ENCODE measurements at regions not wholly inside any gene's neighbourhood (a gene's known extent, or its start where the extent isn't known, plus 50 kb on each side); places are given as distances from the start of the nearest gene placed in this dataset.
"Not testable (repeated sequence)": the region's sequence is repeated elsewhere in the genome, so short reads cannot be mapped to it uniquely, and the experiment has no call there.

DNA sequence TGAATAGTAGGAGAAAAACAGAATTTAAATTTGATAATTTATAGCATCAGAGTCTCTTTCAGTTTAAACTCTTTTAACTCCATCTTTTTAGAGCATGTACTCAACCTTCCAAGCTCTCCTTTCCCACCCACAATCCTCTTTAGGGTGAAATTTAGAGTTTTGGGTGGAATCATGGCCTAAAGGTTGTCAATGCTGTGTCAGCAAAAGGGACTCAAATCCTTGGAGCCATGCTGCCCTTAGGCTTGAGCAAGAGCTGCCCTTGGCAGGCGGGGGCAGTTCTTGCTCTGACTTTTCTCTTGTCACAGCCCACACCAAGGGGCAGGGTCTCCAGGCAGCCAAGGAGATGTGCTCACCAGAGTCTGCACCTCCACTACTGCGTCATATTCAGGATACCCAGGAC is 102.4 kb downstream of the MTX3 start:
- Histone ChIP-seq H3K4me3 (no peak overlapping the region), H3K27me3 (replicated peaks; ENCODE audit: insufficient read depth) (no peaks in the 10 kb centered on the region), H3K9me3 (no peaks in the 10 kb centered on the region), H3K4me1 (ENCODE audit: control insufficient read depth in 1 of 2, low read depth in 2 of 2) (no peaks in the 10 kb centered on the region), H3K27ac (no peak overlapping the region), H3K36me3 (no peaks in the 10 kb centered on the region)
- DNase-seq (ENCODE audit: low spot score) (no peak), ATAC-seq (ENCODE audit: insufficient number of reproducible peaks, low FRiP score, low read depth) (no peak)
- TF ChIP-seq, protein P1, sequence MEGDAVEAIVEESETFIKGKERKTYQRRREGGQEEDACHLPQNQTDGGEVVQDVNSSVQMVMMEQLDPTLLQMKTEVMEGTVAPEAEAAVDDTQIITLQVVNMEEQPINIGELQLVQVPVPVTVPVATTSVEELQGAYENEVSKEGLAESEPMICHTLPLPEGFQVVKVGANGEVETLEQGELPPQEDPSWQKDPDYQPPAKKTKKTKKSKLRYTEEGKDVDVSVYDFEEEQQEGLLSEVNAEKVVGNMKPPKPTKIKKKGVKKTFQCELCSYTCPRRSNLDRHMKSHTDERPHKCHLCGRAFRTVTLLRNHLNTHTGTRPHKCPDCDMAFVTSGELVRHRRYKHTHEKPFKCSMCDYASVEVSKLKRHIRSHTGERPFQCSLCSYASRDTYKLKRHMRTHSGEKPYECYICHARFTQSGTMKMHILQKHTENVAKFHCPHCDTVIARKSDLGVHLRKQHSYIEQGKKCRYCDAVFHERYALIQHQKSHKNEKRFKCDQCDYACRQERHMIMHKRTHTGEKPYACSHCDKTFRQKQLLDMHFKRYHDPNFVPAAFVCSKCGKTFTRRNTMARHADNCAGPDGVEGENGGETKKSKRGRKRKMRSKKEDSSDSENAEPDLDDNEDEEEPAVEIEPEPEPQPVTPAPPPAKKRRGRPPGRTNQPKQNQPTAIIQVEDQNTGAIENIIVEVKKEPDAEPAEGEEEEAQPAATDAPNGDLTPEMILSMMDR (IDR thresholded peaks at IDR 0.05), result no peak

GRCh38 chr5:79886925-79887655 is 104.0 kb downstream of the MTX3 start:
- Histone ChIP-seq H3K4me3 (no peak overlapping the region), H3K4me1 (ENCODE audit: control insufficient read depth in 1 of 2, low read depth in 2 of 2) (no peaks in the 10 kb centered on the region), H3K9me3 (no peaks in the 10 kb centered on the region), H3K27ac (no peak overlapping the region), H3K36me3 (no peaks in the 10 kb centered on the region), H3K27me3 (replicated peaks; ENCODE audit: insufficient read depth) (no peaks in the 10 kb centered on the region)
- DNase-seq (ENCODE audit: low spot score), result no peak
- TF ChIP-seq, protein P1 (IDR thresholded peaks at IDR 0.05), result no peak
- ATAC-seq (ENCODE audit: insufficient number of reproducible peaks, low FRiP score, low read depth), result no peak

- H3K27me3 ChIP-seq (replicated peaks; ENCODE audit: insufficient read depth), result no peaks in the 10 kb centered on the region
- no peak for ATAC-seq (ENCODE audit: insufficient number of reproducible peaks, low FRiP score, low read depth)
- no peaks in the 10 kb centered on the region for H3K9me3 ChIP-seq
- no peaks in the 10 kb centered on the region for H3K36me3 ChIP-seq
- H3K27ac ChIP-seq, result no peak overlapping the region
- H3K4me3 ChIP-seq, result no peak overlapping the region
- no peaks in the 10 kb centered on the region for H3K4me1 ChIP-seq (ENCODE audit: control insufficient read depth in 1 of 2, low read depth in 2 of 2)
- TF ChIP-seq, protein P1 (IDR thresholded peaks at IDR 0.05), result no peak
- DNase-seq (ENCODE audit: low spot score), result no peak
These were observed 104.6 kb downstream of the MTX3 start for GRCh38 chr5:79886456-79886855.

- not testable (repeated sequence) for H3K4me3 ChIP-seq; H3K27ac ChIP-seq; H3K36me3 ChIP-seq; H3K27me3 ChIP-seq (replicated peaks; ENCODE audit: insufficient read depth); DNase-seq (ENCODE audit: low spot score); H3K9me3 ChIP-seq; ATAC-seq (ENCODE audit: insufficient number of reproducible peaks, low FRiP score, low read depth); H3K4me1 ChIP-seq (ENCODE audit: control insufficient read depth in 1 of 2, low read depth in 2 of 2)
These were observed 111.2 kb downstream of the MTX3 start for GRCh38 chr5:79879880-79880279.

- DNase-seq (ENCODE audit: low spot score) (no peak), ATAC-seq (ENCODE audit: insufficient number of reproducible peaks, low FRiP score, low read depth) (no peak)
- no peaks in the 10 kb centered on the region for H3K9me3 ChIP-seq
- no peaks in the 10 kb centered on the region for H3K36me3 ChIP-seq
- H3K4me3 ChIP-seq, result no peak overlapping the region
- no peaks in the 10 kb centered on the region for H3K4me1 ChIP-seq (ENCODE audit: control insufficient read depth in 1 of 2, low read depth in 2 of 2)
- TF ChIP-seq, protein P1 (IDR thresholded peaks at IDR 0.05), result no peak
- H3K27me3 ChIP-seq (replicated peaks; ENCODE audit: insufficient read depth), result no peaks in the 10 kb centered on the region
- H3K27ac ChIP-seq, result no peak overlapping the region
These were observed 112.2 kb downstream of the MTX3 start for GRCh38 chr5:79878721-79879336.

Measured in thoracic aorta (tissue), 2 donors.